GM12878 (cell line): ENCODE measurements at regions not wholly inside any gene's neighbourhood (a gene's known extent, or its start where the extent isn't known, plus 50 kb on each side); places are given as distances from the start of the nearest gene placed in this dataset.

Experiments
- ATAC-seq: fragments of 200-7000 bp; cut with Tn5 transposase; 3 replicates; pipeline ENCODE4 v1.9.1; 2020; ENCODE audit warnings: mild to moderate bottlenecking, moderate library complexity
- BruUV-seq: library from RNA; stranded (reverse); fragments of 400-500 nt; replicated peaks from 2 replicates; lab custom pipeline; 2021; lab: Mats Ljungman, UMichigan
- CTCF ChIA-PET: fragments of 300-600 bp; sonication (Branson Sonifier 250); formaldehyde crosslinking; extraction: SDS; loops from one replicate; lab custom pipeline; 2021; ENCODE audit warnings: inconsistent platforms; lab: Yijun Ruan, JAX
- POLR2A ChIA-PET: fragments of 350-600 bp; formaldehyde crosslinking; extraction: SDS; loops from one replicate; lab custom pipeline; 2021; ENCODE audit warnings: inconsistent platforms; lab: Charles Lee
- RAD21 ChIA-PET: fragments of 300-600 bp; sonication (Branson Sonifier 250); formaldehyde crosslinking; loops from one replicate; lab custom pipeline; 2023; ENCODE audit warnings: antibody characterized with exemption; ENCODE audit not compliant: unreplicated experiment; lab: Charles Lee
- SMC1A ChIA-PET: fragments of 300-600 bp; sonication (Branson Sonifier 250); formaldehyde crosslinking; loops from one replicate; lab custom pipeline; 2023; ENCODE audit not compliant: unreplicated experiment, uncharacterized antibody; lab: Charles Lee
- DNase-seq: peaks from one replicate; pipeline ENCODE4 v3.0.0-alpha.2; 2011; ENCODE audit warnings: low read depth, low spot score
- FAIRE-seq: peaks from 3 replicates; lab custom pipeline; 2011; peaks lifted over from hg19 to GRCh38; lab: Jason Lieb, UNC
- H2AFZ ChIP-seq: 2 replicates; pipeline ENCODE4 v1.6.0; 2011; ENCODE audit warnings: low read depth, low read length, control low read depth; ENCODE audit not compliant: control insufficient read depth
- H3K27ac ChIP-seq: 2 replicates; pipeline ENCODE4 v1.5.1; 2011; ENCODE audit warnings: control low read depth; ENCODE audit not compliant: control insufficient read depth, insufficient read depth
- H3K27me3 ChIP-seq, 2 experiments: replicated peaks in 1 of 2; 2 replicates each; pipeline versions ENCODE4 v1.6.0 to v1.6.1; 2011; ENCODE audit warnings: low read length in 1 of 2; ENCODE audit not compliant: control insufficient read depth in 2 of 2, insufficient read depth in 2 of 2
- H3K36me3 ChIP-seq, 2 experiments: 2 replicates each; pipeline ENCODE4 v1.5.1; 2011; ENCODE audit warnings: low read length in 1 of 2; ENCODE audit not compliant: control insufficient read depth in 2 of 2, insufficient read depth in 2 of 2
- H3K4me1 ChIP-seq: 2 replicates; pipeline ENCODE4 v1.6.1; 2011; ENCODE audit warnings: mild to moderate bottlenecking, low read length, moderate library complexity, mixed read lengths; ENCODE audit not compliant: control insufficient read depth, insufficient read depth
- H3K4me2 ChIP-seq: 2 replicates; pipeline ENCODE4 v1.6.0; 2011; ENCODE audit warnings: control low read depth; ENCODE audit not compliant: control insufficient read depth, insufficient read depth
- H3K4me3 ChIP-seq: fragments of 200-600 bp; sonication (generic); 2 replicates; pipeline ENCODE4 v1.5.1; 2016
- H3K79me2 ChIP-seq: 2 replicates; pipeline ENCODE4 v1.6.0; 2011; ENCODE audit warnings: low read length; ENCODE audit not compliant: control insufficient read depth, insufficient read depth
- H3K9ac ChIP-seq: 2 replicates; pipeline ENCODE4 v1.8.0; 2011; ENCODE audit warnings: low read length, control low read depth, mixed read lengths; ENCODE audit not compliant: control insufficient read depth, insufficient read depth
- H3K9me3 ChIP-seq: replicated peaks from 3 replicates; pipeline ENCODE4 v1.5.1; 2011; ENCODE audit warnings: mild to moderate bottlenecking, low read length; ENCODE audit not compliant: control insufficient read depth, insufficient read depth
- H4K20me1 ChIP-seq: 2 replicates; pipeline ENCODE4 v1.6.0; 2011; ENCODE audit not compliant: control insufficient read depth, insufficient read depth
- CHD2 ChIP-seq: IDR thresholded peaks from 2 replicates; pipeline ENCODE4 v1.6.1; 2011; ENCODE audit warnings: low read depth, low read length, improper control_type of control experiment, borderline replicate concordance
- KLF5 ChIP-seq: fragments of 450-650 bp; IDR thresholded peaks from 2 replicates; pipeline ENCODE4 v1.6.1; 2014; ENCODE audit warnings: mild to moderate bottlenecking; ENCODE audit not compliant: partially characterized antibody
- NBN ChIP-seq: fragments of 450-650 bp; IDR thresholded peaks from 2 replicates; pipeline ENCODE4 v1.6.1; 2016
- NFXL1 ChIP-seq: fragments of 450-650 bp; IDR thresholded peaks from 2 replicates; pipeline ENCODE4 v1.6.1; 2017; ENCODE audit warnings: antibody characterized with exemption, mild to moderate bottlenecking, borderline replicate concordance
- PAX5 ChIP-seq: IDR thresholded peaks from 2 replicates; pipeline ENCODE4 v1.6.1; 2011; ENCODE audit warnings: low read depth, low read length, borderline replicate concordance
- POLR2AphosphoS2 ChIP-seq: IDR thresholded peaks from 2 replicates; pipeline ENCODE4 v1.6.1; 2011; ENCODE audit warnings: low read depth, mild to moderate bottlenecking, low read length, improper control_type of control experiment, moderate library complexity
- PRDM15 ChIP-seq: fragments of 450-650 bp; formaldehyde crosslinking; IDR thresholded peaks from 2 replicates; pipeline ENCODE4 v1.4.0; 2020; ENCODE audit warnings: mild to moderate bottlenecking, moderate library complexity
- SREBF1 ChIP-seq: IDR thresholded peaks from 2 replicates; pipeline ENCODE4 v1.6.1; 2012; ENCODE audit warnings: mild to moderate bottlenecking, low read length
- TAF1 ChIP-seq: IDR thresholded peaks from 2 replicates; pipeline ENCODE4 v1.6.1; 2011; ENCODE audit warnings: mild to moderate bottlenecking, low read depth, low read length, borderline replicate concordance
- TCF12 ChIP-seq: IDR thresholded peaks from 2 replicates; pipeline ENCODE4 v1.6.1; 2011; ENCODE audit warnings: low read depth, mild to moderate bottlenecking, low read length
- ZNF207 ChIP-seq: fragments of 450-650 bp; IDR thresholded peaks from 2 replicates; pipeline ENCODE4 v1.6.1; 2014; ENCODE audit warnings: antibody characterized with exemption, mild to moderate bottlenecking, borderline replicate concordance
- WGBS: methylation state at CpG from one replicate; pipeline ENCODE4 v1.1.6; 2016; ENCODE audit warnings: low lambda C conversion rate; ENCODE audit not compliant: insufficient replicate concordance, insufficient coverage; ENCODE audit errors: missing lambda C conversion rate; 5-methylcytosine and 5-hydroxymethylcytosine counted together
- in situ Hi-C: fragments of 300-500 bp; cut with MboI; formaldehyde crosslinking; loops from 9 replicates; pipeline ENCODE4 v1.14.3; 2018; ENCODE audit warnings: mixed read lengths
- intact Hi-C: fragments of 100-400 bp; cut with micrococcal nuclease; formaldehyde crosslinking; loops from one replicate; pipeline ENCODE4 v1.14.2; 2022; ENCODE audit not compliant: unreplicated experiment
- TF ChIP-seq, protein P1 (sequence below): IDR thresholded peaks from 2 replicates; pipeline ENCODE4 v1.6.1; 2012; ENCODE audit warnings: mild to moderate bottlenecking, low read depth, low read length

GRCh38 chr7:156121956-156122355, 309.7 kb upstream of the SHH start:
- DNase-seq (no peak), FAIRE-seq (no peak), ATAC-seq (no peak)
- ChIA-PET SMC1A (no interaction called here), CTCF (no interaction called here), POLR2A (no interaction called here), RAD21 (no interaction called here)
- H3K36me3 ChIP-seq: no peaks in the 10 kb centered on the region
- H3K27ac ChIP-seq: no peak overlapping the region
- no peaks in the 10 kb centered on the region for H3K4me1 ChIP-seq
- no peaks in the 10 kb centered on the region for H4K20me1 ChIP-seq
- BruUV-seq: no TSS peak
- in situ Hi-C loops (no loop called here), intact Hi-C loops (no loop called here)
- no peaks in the 10 kb centered on the region for H3K79me2 ChIP-seq
- TF ChIP-seq SREBF1 (no peak), CHD2 (no peak), NBN (no peak), TCF12 (no peak), PRDM15 (no peak), PAX5 (no peak), TAF1 (no peak), NFXL1 (no peak), POLR2AphosphoS2 (no peak), KLF5 (no peak), ZNF207 (no peak)
- TF ChIP-seq, protein P1, sequence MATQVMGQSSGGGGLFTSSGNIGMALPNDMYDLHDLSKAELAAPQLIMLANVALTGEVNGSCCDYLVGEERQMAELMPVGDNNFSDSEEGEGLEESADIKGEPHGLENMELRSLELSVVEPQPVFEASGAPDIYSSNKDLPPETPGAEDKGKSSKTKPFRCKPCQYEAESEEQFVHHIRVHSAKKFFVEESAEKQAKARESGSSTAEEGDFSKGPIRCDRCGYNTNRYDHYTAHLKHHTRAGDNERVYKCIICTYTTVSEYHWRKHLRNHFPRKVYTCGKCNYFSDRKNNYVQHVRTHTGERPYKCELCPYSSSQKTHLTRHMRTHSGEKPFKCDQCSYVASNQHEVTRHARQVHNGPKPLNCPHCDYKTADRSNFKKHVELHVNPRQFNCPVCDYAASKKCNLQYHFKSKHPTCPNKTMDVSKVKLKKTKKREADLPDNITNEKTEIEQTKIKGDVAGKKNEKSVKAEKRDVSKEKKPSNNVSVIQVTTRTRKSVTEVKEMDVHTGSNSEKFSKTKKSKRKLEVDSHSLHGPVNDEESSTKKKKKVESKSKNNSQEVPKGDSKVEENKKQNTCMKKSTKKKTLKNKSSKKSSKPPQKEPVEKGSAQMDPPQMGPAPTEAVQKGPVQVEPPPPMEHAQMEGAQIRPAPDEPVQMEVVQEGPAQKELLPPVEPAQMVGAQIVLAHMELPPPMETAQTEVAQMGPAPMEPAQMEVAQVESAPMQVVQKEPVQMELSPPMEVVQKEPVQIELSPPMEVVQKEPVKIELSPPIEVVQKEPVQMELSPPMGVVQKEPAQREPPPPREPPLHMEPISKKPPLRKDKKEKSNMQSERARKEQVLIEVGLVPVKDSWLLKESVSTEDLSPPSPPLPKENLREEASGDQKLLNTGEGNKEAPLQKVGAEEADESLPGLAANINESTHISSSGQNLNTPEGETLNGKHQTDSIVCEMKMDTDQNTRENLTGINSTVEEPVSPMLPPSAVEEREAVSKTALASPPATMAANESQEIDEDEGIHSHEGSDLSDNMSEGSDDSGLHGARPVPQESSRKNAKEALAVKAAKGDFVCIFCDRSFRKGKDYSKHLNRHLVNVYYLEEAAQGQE: no peak
- no peak overlapping the region for H3K9ac ChIP-seq
- H3K4me2 ChIP-seq: no peak overlapping the region
- no peaks in the 10 kb centered on the region; a peak in 2 of 4 replicates for H3K27me3 ChIP-seq
- no peak overlapping the region for H3K4me3 ChIP-seq
- H2AFZ ChIP-seq: no peak overlapping the region
- no peaks in the 10 kb centered on the region for H3K9me3 ChIP-seq
- WGBS: 51% methylated on average over 17 of the region's 17 CpGs
